ENCODE measurements at regions not wholly inside any gene's neighbourhood (a gene's known extent, or its start where the extent isn't known, plus 50 kb on each side); places are given as distances from the start of the nearest gene placed in this dataset.

GRCh38 chr18:72325307-72325706 is 218.8 kb downstream of the CBLN2 start:
- ATAC-seq = no peak
- POLR2A ChIA-PET = no interaction called here
- Histone ChIP-seq H3K36me3 (ENCODE audit: control insufficient read depth, insufficient read depth, low read length) (no peaks in the 10 kb centered on the region), H3K4me1 (ENCODE audit: control insufficient read depth, insufficient read depth, low read length) (no peaks in the 10 kb centered on the region), H3K27ac (ENCODE audit: low read length) (no peak overlapping the region), H3K27me3 (ENCODE audit: control insufficient read depth, insufficient read depth, low read length) (no peaks in the 10 kb centered on the region), H3K4me3 (ENCODE audit: low read depth in 2 of 2, low read length in 2 of 2) (no peak overlapping the region), H3K9me3 (ENCODE audit: control insufficient read depth, insufficient read depth, low read depth, low read length) (no peaks in the 10 kb centered on the region)
- CTCF ChIA-PET = no interaction called here
- no TSS peak for BruUV-seq (replicated peaks)
- TF ChIP-seq SIN3A (IDR thresholded peaks at IDR 0.05; ENCODE audit: borderline replicate concordance, insufficient read depth, low read depth, low read length) (no peak), TCF7L2 (IDR thresholded peaks at IDR 0.05; ENCODE audit: low read depth, low read length) (no peak), POLR2AphosphoS5 (IDR thresholded peaks at IDR 0.05; ENCODE audit: low read depth, low read length) (no peak), CTCF (IDR thresholded peaks at IDR 0.05) (no peak), REST (IDR thresholded peaks at IDR 0.05; ENCODE audit: insufficient read depth in 1 of 2, low read depth in 2 of 2, low read length in 1 of 2) (no peak)
- intact Hi-C loops (cut with micrococcal nuclease; ENCODE audit: unreplicated experiment) (no loop called here), in situ Hi-C loops (cut with HindIII; ENCODE audit: low pct_unique_long_range_greater_than_20kb, low sequenced_read_pairs) (no loop called here)
- DNase-seq (ENCODE audit: low read depth, low spot score) = no peak

DNA sequence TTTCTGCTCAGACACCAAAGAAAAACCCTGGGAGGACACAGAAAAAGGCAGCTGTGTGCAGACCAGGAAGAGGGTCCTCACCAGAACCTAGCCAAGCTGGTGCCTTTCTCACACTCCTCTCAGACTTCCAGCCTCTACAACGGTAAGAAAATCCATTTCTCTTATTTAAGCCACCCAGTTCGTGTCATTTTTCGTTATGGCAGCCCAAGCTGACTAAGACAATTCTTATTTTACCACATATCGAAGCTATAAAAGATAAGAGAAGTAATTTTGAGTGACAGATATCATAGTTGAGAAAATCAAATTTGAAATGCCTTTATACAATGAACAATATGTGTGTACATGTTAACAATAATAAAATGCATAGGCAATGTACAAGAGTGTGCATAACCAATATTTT is 219.5 kb downstream of the CBLN2 start:
- Histone ChIP-seq H3K4me1 (ENCODE audit: control insufficient read depth, insufficient read depth, low read length) (no peaks in the 10 kb centered on the region), H3K4me3 (ENCODE audit: low read depth in 2 of 2, low read length in 2 of 2) (no peak overlapping the region), H3K27me3 (ENCODE audit: control insufficient read depth, insufficient read depth, low read length) (no peaks in the 10 kb centered on the region), H3K27ac (ENCODE audit: low read length) (no peak overlapping the region), H3K9me3 (ENCODE audit: control insufficient read depth, insufficient read depth, low read depth, low read length) (no peaks in the 10 kb centered on the region), H3K36me3 (ENCODE audit: control insufficient read depth, insufficient read depth, low read length) (no peaks in the 10 kb centered on the region)
- DNase-seq (ENCODE audit: low read depth, low spot score) (no peak), ATAC-seq (no peak)
- intact Hi-C loops (cut with micrococcal nuclease; ENCODE audit: unreplicated experiment) = no loop called here
- no peak for TF ChIP-seq REST (IDR thresholded peaks at IDR 0.05; ENCODE audit: insufficient read depth in 1 of 2, low read depth in 2 of 2, low read length in 1 of 2)
- TF ChIP-seq SIN3A (IDR thresholded peaks at IDR 0.05; ENCODE audit: borderline replicate concordance, insufficient read depth, low read depth, low read length) = no peak
- TF ChIP-seq POLR2AphosphoS5 (IDR thresholded peaks at IDR 0.05; ENCODE audit: low read depth, low read length) = no peak
- TF ChIP-seq TCF7L2 (IDR thresholded peaks at IDR 0.05; ENCODE audit: low read depth, low read length) = no peak
- TF ChIP-seq CTCF (IDR thresholded peaks at IDR 0.05) = no peak
- CTCF ChIA-PET = no interaction called here
- BruUV-seq (replicated peaks) = no TSS peak
- in situ Hi-C loops (cut with HindIII; ENCODE audit: low pct_unique_long_range_greater_than_20kb, low sequenced_read_pairs) = no loop called here
- POLR2A ChIA-PET = no interaction called here
